ENCODE measurements at regions not wholly inside any gene's neighbourhood (a gene's known extent, or its start where the extent isn't known, plus 50 kb on each side); places are given as distances from the start of the nearest gene placed in this dataset.

DNA sequence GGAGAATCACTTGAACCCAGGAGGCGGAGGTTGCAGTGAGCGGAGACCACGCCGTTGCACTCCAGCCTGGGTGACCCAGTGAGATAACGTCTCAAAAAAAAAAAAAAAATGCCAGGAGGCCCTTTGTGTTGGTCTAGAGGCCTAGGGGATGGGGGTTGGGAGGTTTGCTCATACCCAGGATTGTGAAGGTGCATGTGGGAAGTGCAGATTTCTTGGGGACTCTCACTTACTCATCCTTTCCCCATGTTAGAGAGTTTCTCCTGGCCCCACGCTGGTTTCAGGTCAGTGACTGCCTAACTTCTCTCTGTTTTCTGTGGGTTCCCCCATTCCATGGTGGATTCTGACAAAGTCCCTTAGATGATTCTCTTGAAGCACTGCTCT lies 471.5 kb upstream of the CNTNAP2 start:
- no peak for DNase-seq (ENCODE audit: low spot score)

GRCh38 chr7:145644426-145645134 lies 472.0 kb upstream of the CNTNAP2 start:
- DNase-seq (ENCODE audit: low spot score) = no peak

DNA sequence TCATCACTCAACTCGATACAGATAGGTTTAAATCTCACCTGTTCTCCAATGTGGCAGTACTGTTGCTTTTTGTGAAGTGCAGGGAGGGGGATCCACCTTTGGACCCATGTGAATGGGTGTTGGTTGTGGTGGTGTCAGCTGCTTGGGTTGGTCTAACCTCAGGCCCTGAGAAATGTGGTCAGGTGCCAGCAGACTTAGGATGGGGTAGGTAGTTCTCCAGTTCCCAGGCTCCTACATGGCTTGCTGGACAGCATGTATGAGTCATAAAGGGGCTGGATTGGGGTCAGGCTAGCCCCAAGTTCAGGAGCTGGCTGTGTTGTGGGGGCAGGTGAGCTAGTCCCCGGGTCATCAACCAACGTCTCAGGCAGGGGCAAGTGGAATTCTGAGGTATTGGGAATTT lies 472.6 kb upstream of the CNTNAP2 start:
- DNase-seq (ENCODE audit: low spot score) = no peak

- no peak for DNase-seq (ENCODE audit: low spot score)
Measured at GRCh38 chr7:145633513-145633912, 483.1 kb upstream of the CNTNAP2 start.

- DNase-seq (ENCODE audit: low spot score) = no peak
Measured at GRCh38 chr7:145624618-145625017, 492.0 kb upstream of the CNTNAP2 start.

DNA sequence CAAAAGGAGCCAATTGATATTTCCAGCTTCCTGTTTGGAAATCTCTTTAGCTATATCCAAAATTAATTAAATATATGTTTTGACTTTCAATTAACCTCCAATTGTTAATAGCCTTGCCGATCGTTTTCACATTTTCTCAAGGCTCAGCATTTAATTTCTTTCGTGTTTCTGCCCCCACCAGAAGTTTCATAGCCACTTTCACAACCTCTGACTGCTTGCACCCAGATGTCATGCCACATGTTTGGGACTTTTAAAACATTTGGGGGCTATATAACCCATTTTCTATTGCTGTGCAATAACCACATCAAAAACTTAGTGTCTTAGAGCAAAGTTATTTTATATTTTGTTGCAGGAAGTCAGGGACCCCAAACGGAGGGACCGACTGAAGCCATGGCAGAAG lies 510.6 kb upstream of the CNTNAP2 start:
- no peak for DNase-seq (ENCODE audit: low spot score)

DNA sequence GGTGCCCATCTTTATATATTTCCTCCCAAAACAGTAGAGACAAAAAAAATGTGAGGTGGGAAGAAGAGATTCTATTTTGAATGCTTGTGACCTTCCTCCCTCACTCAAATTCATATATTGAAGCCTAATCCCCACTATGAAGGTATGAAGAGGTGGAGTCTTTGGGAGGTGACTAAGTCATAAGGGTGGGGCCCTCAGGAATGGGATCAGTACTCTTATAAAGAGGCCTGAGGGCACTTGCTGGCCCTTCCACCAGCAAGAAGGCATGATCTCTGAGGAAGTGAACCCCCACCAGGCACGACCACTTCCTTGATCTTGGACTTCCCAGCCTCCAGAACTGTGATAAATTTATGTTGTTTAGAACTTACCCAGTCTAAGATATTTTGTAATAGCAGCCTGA lies 517.2 kb upstream of the CNTNAP2 start:
- no peak for DNase-seq (ENCODE audit: low spot score)

- no peak for DNase-seq (ENCODE audit: low spot score)
Measured at GRCh38 chr7:145584401-145584800, 532.2 kb upstream of the CNTNAP2 start.

DNA sequence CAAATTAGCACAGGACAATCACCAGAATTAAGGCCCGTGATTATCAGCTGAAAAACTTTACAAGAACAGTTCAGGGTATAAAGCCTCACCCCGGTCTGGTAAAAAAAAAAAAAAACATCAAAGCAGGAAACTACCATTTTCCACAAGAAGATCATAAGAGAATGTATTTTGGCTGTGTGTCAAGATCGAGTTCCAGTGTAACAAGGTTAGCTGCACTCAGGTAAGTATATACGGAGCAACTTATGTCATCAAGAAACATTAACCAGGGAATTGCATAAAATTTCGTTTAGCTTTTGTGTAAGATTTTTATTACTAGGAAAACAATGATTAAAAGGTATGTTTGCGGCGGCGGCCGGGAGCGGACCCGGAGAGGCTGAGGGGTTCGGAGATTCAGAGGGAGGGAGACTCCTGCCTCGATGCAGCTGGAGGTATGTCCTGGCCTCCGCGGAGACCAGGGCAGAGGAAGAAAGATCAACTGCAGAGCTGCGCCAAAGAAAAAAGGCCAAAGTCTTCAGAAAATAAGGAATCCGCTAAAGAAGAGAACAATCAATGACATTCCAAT lies 533.8 kb upstream of the CNTNAP2 start:
- no peak for DNase-seq (ENCODE audit: low spot score)

- no peak for DNase-seq (ENCODE audit: low spot score)
Measured at GRCh38 chr7:145557805-145558204, 558.8 kb upstream of the CNTNAP2 start.

DNA sequence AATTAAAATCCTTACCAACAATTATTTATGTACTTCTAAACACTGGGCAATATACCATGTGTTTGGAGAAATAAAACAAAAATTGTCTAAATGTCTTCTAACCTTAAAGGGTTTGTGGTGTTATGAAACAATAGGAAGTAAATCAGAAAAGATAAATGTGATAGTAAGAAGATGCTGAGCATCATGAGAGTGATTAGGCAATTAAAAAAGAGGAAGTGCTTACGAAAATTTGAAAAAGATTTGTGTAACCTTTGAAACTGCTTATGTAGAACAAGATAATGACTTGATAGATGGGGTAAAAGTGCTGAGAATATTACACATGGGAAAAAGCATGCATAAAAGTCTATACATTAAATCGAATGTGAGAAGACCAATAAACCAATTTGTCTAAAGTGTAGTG lies 573.4 kb upstream of the CNTNAP2 start:
- DNase-seq (ENCODE audit: low spot score) = no peak

DNA sequence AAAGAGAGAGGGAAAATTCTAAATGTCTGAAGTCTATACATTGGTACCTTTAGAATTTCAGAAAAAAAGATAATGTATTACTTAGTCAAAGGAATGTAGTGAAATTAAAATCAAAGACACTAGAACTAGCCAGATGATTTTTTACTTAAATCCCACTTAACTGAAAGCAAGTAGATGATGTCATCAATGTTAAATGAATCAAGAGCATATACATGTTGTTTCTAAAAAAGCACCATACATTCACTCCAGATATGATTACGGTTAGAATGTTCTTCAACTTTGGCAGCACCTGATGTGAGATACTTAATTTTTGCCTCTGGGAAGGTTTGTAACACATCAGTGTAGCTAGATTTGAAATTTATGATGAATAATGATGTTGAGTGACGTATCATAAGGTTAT lies 576.7 kb upstream of the CNTNAP2 start:
- DNase-seq (ENCODE audit: low spot score) = no peak

DNA sequence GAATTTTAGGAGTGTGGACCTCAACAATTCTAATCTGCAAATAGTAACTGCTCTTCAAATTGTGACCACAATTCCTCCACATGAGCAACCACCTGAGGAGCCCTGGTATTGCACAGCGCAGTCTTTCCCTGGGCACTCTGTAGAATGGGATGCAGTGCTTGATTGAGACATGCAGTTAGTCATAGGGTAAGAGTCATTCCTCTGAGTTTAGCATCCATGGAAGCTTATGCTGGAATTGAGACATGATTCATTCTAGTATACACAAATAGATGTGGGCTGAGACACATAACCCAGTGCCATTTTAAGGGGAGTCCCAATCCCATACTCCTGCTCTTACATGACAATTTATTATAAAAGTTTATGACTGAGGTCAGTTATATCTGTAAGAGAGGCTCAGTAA lies 582.3 kb upstream of the CNTNAP2 start:
- no peak for DNase-seq (ENCODE audit: low spot score)

DNA sequence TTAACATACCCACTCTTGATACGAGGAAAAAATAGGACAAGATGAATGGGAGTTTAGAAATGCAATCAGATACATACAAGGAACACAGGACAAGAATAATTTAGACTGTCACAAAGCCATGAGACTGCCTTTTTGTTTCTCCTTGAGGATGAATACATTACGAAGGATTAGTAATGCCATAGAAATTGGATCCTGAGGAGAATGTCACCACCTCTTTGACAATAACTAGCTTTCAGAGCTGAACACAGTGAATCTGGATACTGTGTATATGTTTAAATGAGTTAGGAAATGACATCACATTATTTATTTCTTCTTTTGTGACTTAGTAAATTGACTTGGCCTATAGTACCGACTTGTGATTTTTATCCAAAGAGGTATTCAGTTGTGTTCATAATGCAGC lies 596.3 kb upstream of the CNTNAP2 start:
- no peak for DNase-seq (ENCODE audit: low spot score)

GRCh38 chr7:145511004-145511403 lies 605.6 kb upstream of the CNTNAP2 start:
- DNase-seq (ENCODE audit: low spot score) = no peak

DNA sequence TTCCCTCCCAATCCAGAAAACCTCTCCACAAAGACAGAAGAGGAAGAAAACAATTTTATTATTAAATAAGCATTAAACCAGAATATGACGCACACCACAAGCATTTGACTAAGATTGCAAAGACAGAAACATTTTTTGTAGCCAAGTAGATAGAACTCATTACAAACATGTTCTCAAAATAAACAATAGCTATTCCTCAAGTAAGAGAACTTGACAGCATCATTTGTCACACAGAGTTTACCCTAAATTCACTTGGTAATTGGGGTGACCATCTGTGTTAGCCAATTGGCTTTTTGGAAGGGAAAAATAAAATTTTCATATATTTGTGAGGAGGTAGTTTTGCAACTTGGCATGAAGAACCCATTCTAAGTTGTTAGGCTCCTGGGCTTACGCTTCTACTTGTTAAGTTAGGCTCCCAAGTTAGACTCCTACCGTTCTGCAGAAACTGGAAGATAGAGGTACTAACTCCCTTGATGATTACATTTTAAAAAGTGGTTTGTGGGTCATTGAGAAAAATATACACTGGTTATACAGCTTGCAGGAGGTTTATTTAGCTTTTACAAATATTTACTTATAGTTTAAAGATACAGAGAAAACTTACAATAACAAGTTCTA lies 618.6 kb upstream of the CNTNAP2 start:
- no peak for DNase-seq (ENCODE audit: low spot score)

DNA sequence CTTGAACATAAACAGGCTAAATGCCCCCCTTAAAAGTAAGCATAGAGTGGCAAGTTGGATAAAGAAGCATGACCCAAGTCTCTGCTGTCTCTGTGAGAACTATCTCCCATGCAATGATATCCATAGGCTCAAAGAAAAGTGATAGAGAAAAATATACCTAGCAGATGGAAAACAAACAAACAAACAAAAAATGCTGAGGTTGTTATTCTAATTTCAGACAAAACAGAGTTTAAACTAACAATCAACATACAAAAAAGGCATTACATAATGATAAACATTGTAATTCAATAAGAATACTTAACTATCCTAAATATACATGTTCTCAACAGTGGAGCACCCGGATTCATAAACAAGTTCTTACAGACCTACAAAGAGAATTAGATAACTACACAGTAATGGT lies 626.2 kb upstream of the CNTNAP2 start:
- no peak for DNase-seq (ENCODE audit: low spot score)

DNA sequence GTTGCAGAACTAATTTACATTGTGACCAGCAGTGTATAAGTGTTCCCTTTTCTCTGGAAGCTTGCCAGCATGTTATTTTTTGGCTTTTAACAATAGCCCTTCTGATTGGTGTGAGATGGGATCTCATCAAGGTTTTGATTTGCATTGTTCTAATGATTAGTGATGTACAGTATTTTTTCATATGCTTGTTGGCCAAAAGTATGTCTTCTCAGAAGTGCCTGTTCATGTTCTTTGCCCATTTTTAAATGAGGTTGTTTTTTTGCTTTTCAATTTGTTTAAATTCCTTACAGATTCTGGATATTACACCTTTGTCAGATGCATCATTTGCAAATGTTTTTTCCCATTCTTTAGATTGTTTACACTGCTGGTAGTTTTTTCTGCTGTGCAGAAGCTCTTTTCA lies 627.0 kb upstream of the CNTNAP2 start:
- DNase-seq (ENCODE audit: low spot score) = no peak

GRCh38 chr7:145488816-145489215 lies 627.8 kb upstream of the CNTNAP2 start:
- DNase-seq (ENCODE audit: low spot score) = no peak

DNA sequence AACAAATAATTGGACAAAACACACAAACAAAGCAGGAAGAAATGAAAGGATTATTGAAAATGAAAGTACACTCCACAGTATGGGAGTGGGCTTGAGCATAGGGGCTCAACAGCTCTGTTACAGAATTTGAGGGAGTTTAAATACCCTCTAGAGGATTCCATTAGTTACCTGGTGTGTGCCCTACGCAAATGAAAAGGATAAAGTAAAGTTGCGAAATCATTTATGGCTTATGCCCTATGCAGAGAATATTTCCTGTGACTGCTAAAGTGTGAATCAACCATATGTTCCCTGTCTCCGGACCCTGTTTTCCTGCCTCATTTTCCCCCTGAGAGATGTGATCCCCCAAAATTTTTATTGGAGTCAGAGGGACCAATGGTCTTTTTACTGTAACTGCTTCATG lies 634.6 kb upstream of the CNTNAP2 start:
- DNase-seq (ENCODE audit: low spot score) = no peak

GRCh38 chr7:145478541-145478940 lies 638.1 kb upstream of the CNTNAP2 start:
- DNase-seq (ENCODE audit: low spot score) = no peak

DNA sequence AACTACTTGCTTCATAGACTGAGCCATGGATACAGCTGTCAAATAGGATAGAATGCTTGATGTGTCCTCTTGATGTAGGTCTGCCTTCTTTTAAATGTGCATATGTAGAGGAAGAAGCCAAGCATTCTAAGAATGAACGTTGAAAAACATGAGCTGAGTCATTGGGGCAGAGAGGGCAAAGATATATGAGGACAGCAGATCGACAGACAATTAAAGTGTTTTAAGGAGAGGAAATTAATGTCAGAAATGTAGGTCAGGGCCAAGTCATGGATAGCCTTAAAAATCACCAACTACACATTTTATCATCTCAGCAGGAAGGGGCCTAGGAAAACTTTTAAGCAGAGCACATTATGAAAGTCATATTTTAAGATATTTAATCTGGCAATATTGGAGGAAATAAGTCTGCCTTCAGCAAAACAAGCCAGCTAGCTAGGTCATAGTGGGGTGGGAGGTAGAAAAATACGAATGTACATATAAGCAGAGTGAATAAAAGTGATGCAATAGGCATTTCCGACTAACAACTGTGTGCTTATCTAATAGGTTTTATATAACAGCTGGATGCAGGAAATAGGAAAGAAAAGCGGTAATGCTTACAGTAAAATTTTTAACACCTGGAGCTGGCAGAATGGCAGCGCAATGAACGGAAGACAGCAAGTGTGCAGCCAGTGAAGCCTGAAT lies 638.3 kb upstream of the TPK1 start:
- no peak for DNase-seq (ENCODE audit: low spot score)

GRCh38 chr7:145471883-145472282 lies 636.0 kb upstream of the TPK1 start:
- no peak for DNase-seq (ENCODE audit: low spot score)
